ENCODE measurements at regions not wholly inside any gene's neighbourhood (a gene's known extent, or its start where the extent isn't known, plus 50 kb on each side); places are given as distances from the start of the nearest gene placed in this dataset.

DNA sequence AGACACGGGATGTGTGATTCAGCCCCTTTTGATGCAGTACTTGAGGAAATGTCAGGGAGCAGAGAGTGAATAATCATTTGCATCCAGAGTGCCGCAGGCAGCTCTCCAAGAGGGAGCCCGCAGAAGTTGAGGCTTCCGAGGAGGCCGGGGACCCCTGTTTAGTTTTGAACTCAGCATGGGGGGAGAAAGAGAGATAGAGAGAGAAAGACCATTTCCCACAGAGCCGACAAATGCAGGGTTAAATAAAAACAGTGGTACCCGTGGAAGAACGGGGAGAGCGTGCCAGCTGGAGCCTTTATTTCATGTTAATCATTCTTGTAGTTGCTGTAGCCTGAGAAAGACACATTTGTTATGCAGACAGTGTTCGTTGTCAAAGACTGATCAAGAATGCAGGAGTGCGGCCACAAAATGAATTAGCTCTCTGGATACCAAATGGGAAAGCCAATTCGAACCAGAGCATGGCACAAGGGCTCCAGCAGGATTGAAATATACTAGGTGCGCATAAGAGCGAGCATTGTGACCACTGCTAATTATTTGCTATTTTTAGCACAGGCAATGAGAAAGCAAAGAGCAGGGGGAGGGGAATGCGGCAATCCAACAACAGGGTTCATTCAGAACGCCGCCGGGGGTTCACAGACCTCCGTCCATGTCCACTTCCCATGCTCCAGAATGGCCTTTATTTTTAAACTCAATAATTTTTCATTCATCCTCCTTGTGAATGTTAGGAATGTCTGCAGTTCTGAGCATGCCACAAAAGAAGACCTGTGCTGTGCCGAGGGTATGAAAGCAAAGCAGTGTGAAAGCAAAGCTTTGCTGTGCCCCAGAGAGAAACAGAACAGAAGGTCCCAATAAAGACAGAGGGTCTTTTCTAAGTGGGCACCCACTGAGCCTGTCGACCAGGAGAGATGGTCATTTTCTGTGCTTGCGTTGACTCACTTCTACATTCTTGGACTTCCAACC lies 243.9 kb upstream of the VCX3A start:
- DNase-seq: no peak

DNA sequence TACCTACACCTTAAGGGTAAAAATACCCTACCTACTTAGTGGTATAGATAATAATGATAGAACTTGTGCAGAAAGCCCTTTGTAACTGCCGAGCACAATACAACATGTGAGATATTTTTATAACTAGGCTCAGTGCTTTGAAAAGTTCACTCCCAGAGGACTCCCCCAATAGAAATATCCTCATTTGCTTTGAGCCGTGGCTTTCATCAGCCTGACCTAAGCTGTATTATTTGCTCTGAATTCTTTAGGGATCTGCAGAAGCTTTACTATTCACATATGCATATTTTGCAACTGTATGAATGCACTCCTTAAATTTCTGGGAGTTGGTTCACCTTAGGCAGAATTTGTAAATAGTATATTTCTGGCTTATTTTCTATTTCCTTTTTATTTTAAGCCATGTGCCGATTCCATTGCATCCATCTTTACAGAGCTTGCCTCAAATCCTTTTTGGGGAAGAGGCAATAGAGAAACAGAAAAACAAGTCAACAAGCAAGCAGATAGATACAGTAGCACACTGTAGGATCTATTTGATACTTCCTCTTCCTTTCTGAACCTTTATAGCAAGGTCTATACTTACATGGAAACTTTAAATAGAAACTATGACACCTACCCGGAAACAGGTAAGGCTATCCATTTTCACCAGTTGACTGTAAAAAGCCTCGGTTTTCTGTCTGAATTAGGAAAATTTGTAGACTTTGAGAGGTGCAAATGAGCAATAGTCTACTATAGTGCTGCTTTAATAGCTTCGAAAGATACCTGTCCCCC lies 242.5 kb upstream of the VCX3A start:
- no peak for DNase-seq

GRCh38 chrX:6770936-6771335 lies 236.0 kb upstream of the VCX3A start:
- DNase-seq: no peak

GRCh38 chrX:6768881-6769280 lies 234.0 kb upstream of the VCX3A start:
- no peak for DNase-seq

GRCh38 chrX:6761251-6761650 lies 226.3 kb upstream of the VCX3A start:
- no peak for DNase-seq

DNA sequence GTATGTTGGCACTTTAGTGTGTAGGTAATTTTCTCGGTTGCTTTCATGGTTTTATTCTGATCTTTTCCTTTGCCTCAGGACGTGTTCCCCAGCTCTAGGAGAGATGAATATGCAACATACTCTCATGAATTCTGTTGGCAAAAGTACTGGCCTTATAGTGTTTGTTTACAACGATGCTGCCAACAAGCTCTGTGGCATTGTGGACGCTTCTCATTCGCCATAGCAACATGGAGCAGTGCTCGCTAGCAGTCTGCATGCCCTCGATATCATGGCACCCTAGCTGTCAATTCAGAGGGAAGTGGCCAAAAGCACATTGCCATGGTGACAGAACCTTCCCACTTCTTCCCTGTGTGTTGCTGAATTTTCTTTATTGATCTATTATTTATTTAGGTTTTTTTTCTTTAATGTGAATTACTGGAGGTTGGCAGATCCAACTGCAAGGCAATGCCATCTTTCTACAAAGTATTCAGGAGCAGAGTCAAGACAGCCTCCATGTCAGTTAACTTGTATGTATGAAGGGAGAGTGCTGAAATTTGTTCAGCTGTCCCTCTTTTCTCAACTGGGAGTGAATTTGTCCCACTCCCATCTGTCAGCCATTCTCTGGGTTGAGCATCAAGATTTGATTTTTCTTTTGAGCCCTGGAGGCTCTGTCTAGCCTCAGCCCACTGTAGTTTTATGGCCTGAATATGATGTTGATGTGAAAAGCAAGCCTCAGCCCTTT lies 224.9 kb upstream of the VCX3A start:
- no peak for DNase-seq

DNA sequence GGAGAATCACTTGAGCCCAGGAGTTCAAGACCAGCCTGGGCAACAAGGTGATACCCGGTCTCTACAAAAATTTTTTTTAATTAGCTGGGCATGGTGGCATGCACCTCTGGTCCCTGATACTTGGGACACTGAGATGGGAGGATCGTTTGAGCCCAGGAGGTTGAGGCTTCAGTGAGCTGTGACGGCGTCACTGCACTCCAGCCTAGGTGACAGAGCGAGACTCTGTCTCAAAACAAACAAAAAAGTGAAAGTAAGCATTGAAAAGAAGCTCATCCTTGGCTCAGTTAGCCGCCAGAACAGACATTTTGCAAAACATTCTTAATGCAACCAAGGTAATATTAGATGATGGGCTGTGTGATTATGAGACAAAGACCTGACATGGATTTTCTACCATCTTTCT lies 223.3 kb upstream of the VCX3A start:
- no peak for DNase-seq

GRCh38 chrX:6757631-6758030 lies 222.7 kb upstream of the VCX3A start:
- DNase-seq: no peak

GRCh38 chrX:6748595-6748994 lies 213.7 kb upstream of the VCX3A start:
- no peak for DNase-seq

GRCh38 chrX:6738518-6739470 lies 203.9 kb upstream of the VCX3A start:
- peak; percentile 17 for DNase-seq

GRCh38 chrX:6734844-6735634 lies 200.1 kb upstream of the VCX3A start:
- no peak for DNase-seq

- DNase-seq: no peak
Measured at GRCh38 chrX:6732101-6732500, 197.2 kb upstream of the VCX3A start.

- no peak for DNase-seq
Measured at GRCh38 chrX:6729626-6730025, 194.7 kb upstream of the VCX3A start.

- no peak for DNase-seq
Measured at GRCh38 chrX:6718766-6719165, 183.8 kb upstream of the VCX3A start.

- DNase-seq: no peak
Measured at GRCh38 chrX:6708676-6709380, 173.9 kb upstream of the VCX3A start.

- no peak for DNase-seq
Measured at GRCh38 chrX:6708041-6708440, 173.1 kb upstream of the VCX3A start.

DNA sequence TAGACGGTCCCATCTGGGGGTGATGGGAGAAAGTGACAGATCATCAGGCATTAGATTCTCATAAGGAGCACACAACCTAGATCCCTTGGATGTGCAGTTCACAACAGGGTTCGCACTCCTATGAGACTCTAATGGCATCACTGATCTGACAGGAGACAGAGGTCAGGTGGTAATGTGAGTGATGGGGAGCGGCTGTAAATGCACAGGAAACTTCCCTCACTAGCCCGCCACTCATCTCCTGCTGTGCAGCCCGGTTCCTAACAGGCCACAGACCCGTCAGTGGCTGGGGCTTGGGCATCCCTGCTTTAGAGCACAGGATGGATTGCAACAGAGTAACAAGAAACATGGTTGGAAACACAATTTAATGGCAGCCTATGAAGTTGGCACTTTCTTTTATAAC lies 172.6 kb upstream of the VCX3A start:
- DNase-seq: no peak

DNA sequence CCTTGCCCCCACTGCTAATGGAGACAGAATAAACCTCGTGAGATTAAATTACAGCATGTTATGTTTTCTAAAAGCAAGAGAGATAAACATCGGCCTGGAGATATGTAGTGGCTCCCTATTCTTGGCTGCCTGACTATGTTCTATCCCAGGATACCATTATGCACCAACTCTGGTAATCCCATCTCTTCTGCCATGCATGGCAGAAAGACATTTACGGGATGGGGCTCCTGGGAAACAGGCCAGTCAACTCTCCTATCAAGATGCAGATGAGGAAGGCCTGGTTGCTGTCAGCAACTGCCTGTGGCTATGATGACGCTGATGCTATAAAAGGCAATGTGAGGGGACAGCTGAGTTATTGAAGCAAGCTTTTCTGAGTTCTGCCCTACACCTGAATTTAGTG lies 166.2 kb upstream of the VCX3A start:
- no peak for DNase-seq

GRCh38 chrX:6695717-6696116 lies 160.8 kb upstream of the VCX3A start:
- no peak for DNase-seq

- DNase-seq: no peak
Measured at GRCh38 chrX:6694977-6695376, 160.1 kb upstream of the VCX3A start.

GRCh38 chrX:6694221-6694620 lies 159.3 kb upstream of the VCX3A start:
- no peak for DNase-seq
